Keratinocyte (primary cell): ENCODE measurements at regions not wholly inside any gene's neighbourhood (a gene's known extent, or its start where the extent isn't known, plus 50 kb on each side); places are given as distances from the start of the nearest gene placed in this dataset.

Source experiments
- DNase-seq: peaks from one replicate; pipeline ENCODE4 v3.0.0-alpha.2; 2011; ENCODE audit warnings: low read depth, missing footprints, low spot score
- FAIRE-seq: peaks from 2 replicates; lab custom pipeline; 2011; peaks lifted over from hg19 to GRCh38; lab: Jason Lieb, UNC
- H2AFZ ChIP-seq: 2 replicates; pipeline ENCODE4 v1.6.0; 2012; ENCODE audit warnings: low read length, control low read depth, inconsistent platforms; ENCODE audit not compliant: control insufficient read depth
- H3K27ac ChIP-seq: 2 replicates; pipeline ENCODE4 v1.5.1; 2011; ENCODE audit warnings: low read length; ENCODE audit not compliant: control insufficient read depth, insufficient read depth
- H3K27me3 ChIP-seq: 3 replicates; pipeline ENCODE4 v1.6.0; 2011; ENCODE audit warnings: low read length; ENCODE audit not compliant: control insufficient read depth, insufficient read depth; ENCODE audit errors: extremely low read depth
- H3K36me3 ChIP-seq, 2 experiments: 2 replicates in 1 of 2; 3 replicates in 1 of 2; pipeline ENCODE4 v1.5.1; 2011; ENCODE audit warnings: low read length in 2 of 2, mild to moderate bottlenecking in 1 of 2; ENCODE audit not compliant: control insufficient read depth in 2 of 2, insufficient read depth in 2 of 2; ENCODE audit errors: extremely low read depth in 1 of 2
- H3K4me1 ChIP-seq: 3 replicates; pipeline ENCODE4 v1.5.1; 2011; ENCODE audit warnings: low read length; ENCODE audit not compliant: control insufficient read depth, insufficient read depth; ENCODE audit errors: extremely low read depth
- H3K4me2 ChIP-seq: 3 replicates; pipeline ENCODE4 v1.6.0; 2011; ENCODE audit warnings: low read depth, low read length; ENCODE audit not compliant: control insufficient read depth, insufficient read depth; ENCODE audit errors: extremely low read depth
- H3K4me3 ChIP-seq, 3 experiments: fragments of 200-600 bp in 1 of 3; sonication (generic) in 1 of 3; 2 replicates in 2 of 3; 3 replicates in 1 of 3; pipeline ENCODE4 v1.5.1; 2011 to 2016; ENCODE audit warnings: low read length in 3 of 3, mild to moderate bottlenecking in 3 of 3, control low read depth in 2 of 3, inconsistent platforms in 1 of 3, low read depth in 1 of 3, mixed read lengths in 1 of 3, mixed run types in 1 of 3, moderate library complexity in 1 of 3; ENCODE audit not compliant: control insufficient read depth in 2 of 3, insufficient read depth in 2 of 3; ENCODE audit errors: extremely low read depth in 1 of 3
- H3K79me2 ChIP-seq: 2 replicates; pipeline ENCODE4 v1.6.0; 2012; ENCODE audit warnings: low read length; ENCODE audit not compliant: control insufficient read depth, insufficient read depth
- H3K9ac ChIP-seq: 3 replicates; pipeline ENCODE4 v1.6.0; 2011; ENCODE audit warnings: low read length; ENCODE audit not compliant: control insufficient read depth, insufficient read depth; ENCODE audit errors: extremely low read depth
- H3K9me1 ChIP-seq: 3 replicates; pipeline ENCODE4 v1.6.0; 2011; ENCODE audit warnings: low read length; ENCODE audit not compliant: control insufficient read depth, insufficient read depth; ENCODE audit errors: extremely low read depth
- H3K9me3 ChIP-seq: 2 replicates; pipeline ENCODE4 v1.5.1; 2012; ENCODE audit warnings: low read depth, low read length; ENCODE audit not compliant: control insufficient read depth
- H4K20me1 ChIP-seq: 3 replicates; pipeline ENCODE4 v1.6.0; 2011; ENCODE audit warnings: low read length; ENCODE audit not compliant: control insufficient read depth, insufficient read depth; ENCODE audit errors: extremely low read depth
- CTCF ChIP-seq, 3 experiments: IDR thresholded peaks in 1 of 3; conservative IDR thresholded peaks in 1 of 3; optimal IDR thresholded peaks in 1 of 3; 2 replicates in 2 of 3; 3 replicates in 1 of 3; pipeline versions ENCODE3 to v1.5.1; 2011; ENCODE audit warnings: low read length in 3 of 3, mild to moderate bottlenecking in 3 of 3, moderate library complexity in 2 of 3, control low read depth in 1 of 3, inconsistent platforms in 1 of 3; ENCODE audit not compliant: insufficient read depth in 2 of 3; ENCODE audit errors: extremely low read depth in 1 of 3
- EZH2 ChIP-seq: IDR thresholded peaks from one replicate; pipeline ENCODE4 v1.6.1; 2012; ENCODE audit warnings: inconsistent platforms, mild to moderate bottlenecking, low read length, moderate library complexity
- dilution Hi-C: fragments of 300-500 bp; cut with MboI; formaldehyde crosslinking; loops from one replicate; pipeline ENCODE4 v1.7.0; 2020; ENCODE audit warnings: low sequenced_read_pairs; ENCODE audit not compliant: extremely low pct_ligation_motif_present

DNA sequence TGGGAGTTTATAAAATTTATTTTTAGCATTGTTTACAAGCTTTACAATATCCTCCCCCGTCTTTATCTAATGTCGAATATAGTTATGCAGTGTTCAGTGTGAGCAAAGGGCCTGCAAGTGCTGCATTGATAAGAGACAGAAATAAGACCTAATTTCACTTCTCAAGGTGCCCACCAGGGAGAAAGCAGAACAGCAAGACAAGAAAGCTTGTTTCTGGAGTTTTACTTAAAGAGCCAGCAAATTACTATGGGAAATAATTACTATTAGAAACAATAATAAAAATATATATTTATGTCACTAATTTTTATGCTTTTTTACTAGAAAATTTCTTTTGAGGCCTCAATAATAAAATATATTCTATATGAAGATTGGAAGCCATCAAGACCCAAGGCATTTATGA lies 2677.7 kb downstream of the ARAP2 start:
- H3K9me1 ChIP-seq: no peaks in the 10 kb centered on the region
- dilution Hi-C loops: no loop called here
- no peaks in the 10 kb centered on the region for H3K9me3 ChIP-seq
- H3K4me2 ChIP-seq: no peak overlapping the region
- no peaks in the 10 kb centered on the region for H3K36me3 ChIP-seq
- H3K27me3 ChIP-seq: no peaks in the 10 kb centered on the region
- H2AFZ ChIP-seq: no peak overlapping the region
- no peaks in the 10 kb centered on the region for H4K20me1 ChIP-seq
- H3K27ac ChIP-seq: no peak overlapping the region
- no peaks in the 10 kb centered on the region for H3K79me2 ChIP-seq
- FAIRE-seq (no peak), DNase-seq (no peak)
- TF ChIP-seq CTCF (optimal IDR thresholded peaks at IDR 0.05 in 1 of 3, IDR thresholded peaks at IDR 0.05 in 1 of 3, conservative IDR thresholded peaks at IDR 0.05 in 1 of 3; ENCODE audit: extremely low read depth in 1 of 3, insufficient read depth in 2 of 3, low read length in 3 of 3): no peak
- TF ChIP-seq EZH2: no peak
- no peaks in the 10 kb centered on the region for H3K4me1 ChIP-seq
- H3K9ac ChIP-seq: no peak overlapping the region
- no peak overlapping the region for H3K4me3 ChIP-seq

- dilution Hi-C loops: no loop called here
- Histone ChIP-seq H3K4me2 (no peak overlapping the region), H3K4me3 (no peak overlapping the region), H2AFZ (no peak overlapping the region), H3K9ac (no peak overlapping the region), H3K27ac (no peak overlapping the region), H3K79me2 (no peaks in the 10 kb centered on the region), H4K20me1 (no peaks in the 10 kb centered on the region), H3K4me1 (no peaks in the 10 kb centered on the region), H3K9me1 (no peaks in the 10 kb centered on the region), H3K27me3 (no peaks in the 10 kb centered on the region), H3K36me3 (no peaks in the 10 kb centered on the region), H3K9me3 (peaks cover 3% of the 10 kb centered on the region)
- TF ChIP-seq EZH2: no peak
- no peak for TF ChIP-seq CTCF (optimal IDR thresholded peaks at IDR 0.05 in 1 of 3, IDR thresholded peaks at IDR 0.05 in 1 of 3, conservative IDR thresholded peaks at IDR 0.05 in 1 of 3; ENCODE audit: extremely low read depth in 1 of 3, insufficient read depth in 2 of 3, low read length in 3 of 3)
- FAIRE-seq: no peak
- DNase-seq: no peak
These were observed 2666.5 kb downstream of the ARAP2 start for GRCh38 chr4:33577791-33578190.
